ENCODE measurements at regions not wholly inside any gene's neighbourhood (a gene's known extent, or its start where the extent isn't known, plus 50 kb on each side); places are given as distances from the start of the nearest gene placed in this dataset.

GRCh38 chr3:51605938-51606337 is 65.1 kb upstream of the TEX264 start:
- no peak overlapping the region for H3K4ac ChIP-seq (ENCODE audit: low read depth, low read length)
- H3K27me3 ChIP-seq (ENCODE audit: control insufficient read depth, insufficient read depth, low read length): no peaks in the 10 kb centered on the region
- H3K23ac ChIP-seq (ENCODE audit: low read depth, low read length): no peak overlapping the region
- no peak for ATAC-seq (ENCODE audit: low read depth)
- H3K4me2 ChIP-seq (ENCODE audit: low read depth, low read length): no peak overlapping the region
- WGBS, 2 experiments (ENCODE audit: extremely low coverage in 2 of 2, insufficient read length in 1 of 2): 92% methylated on average over 2 of the region's 3 CpGs; no CpG with 5 or more reads in 1 of the 2 experiments
- H2BK15ac ChIP-seq (ENCODE audit: low read depth, low read length): no peak overlapping the region
- no peak overlapping the region for H2AK5ac ChIP-seq (ENCODE audit: low read depth, low read length)
- intact Hi-C loops (cut with micrococcal nuclease) (no loop called here), dilution Hi-C loops (cut with HindIII; ENCODE audit: low sequenced_read_pairs, unreplicated experiment) (no loop called here), in situ Hi-C loops (cut with MboI; ENCODE audit: low sequenced_read_pairs) (no loop called here)
- H2BK120ac ChIP-seq (ENCODE audit: low read depth, low read length): no peak overlapping the region
- no peak overlapping the region for H2AK9ac ChIP-seq (replicated peaks; ENCODE audit: low read depth, low read length, poor library complexity)
- H3K4me1 ChIP-seq (ENCODE audit: control insufficient read depth, insufficient read depth, low read length): no peaks in the 10 kb centered on the region; the same call in 1 of the 2 replicates
- H3K56ac ChIP-seq (ENCODE audit: extremely low read depth, insufficient read depth, low read length): no peak overlapping the region
- H3K9ac ChIP-seq (ENCODE audit: low read depth, low read length): no peak overlapping the region
- H4K20me1 ChIP-seq (ENCODE audit: insufficient read depth, low read length): peaks cover 8% of the 10 kb centered on the region; the same call in 1 of the 2 replicates
- no peak overlapping the region for H4K91ac ChIP-seq (ENCODE audit: insufficient read depth, low read depth, low read length)
- no peak overlapping the region for H4K5ac ChIP-seq (ENCODE audit: low read depth, low read length)
- no peak overlapping the region for H4K8ac ChIP-seq (ENCODE audit: low read depth in 2 of 2, low read length in 2 of 2)
- H2BK20ac ChIP-seq (ENCODE audit: low read depth, low read length): no peak overlapping the region
- no peaks in the 10 kb centered on the region for H3K36me3 ChIP-seq (ENCODE audit: control insufficient read depth, insufficient read depth, low read length)
- no peak for TF ChIP-seq SMC3 (IDR thresholded peaks at IDR 0.05; ENCODE audit: low read depth, low read length)
- no peak for TF ChIP-seq NFE2L2 (IDR thresholded peaks at IDR 0.05; ENCODE audit: low read depth, low read length)
- TF ChIP-seq MAFK (IDR thresholded peaks at IDR 0.05; ENCODE audit: low read depth, low read length): no peak
- no peak for TF ChIP-seq FOS (IDR thresholded peaks at IDR 0.05; ENCODE audit: low read depth, low read length)
- TF ChIP-seq RAD21 (IDR thresholded peaks at IDR 0.05; ENCODE audit: low read length): no peak
- TF ChIP-seq MAZ (IDR thresholded peaks at IDR 0.05; ENCODE audit: borderline replicate concordance, low read depth, low read length): no peak
- no peak for TF ChIP-seq USF2 (IDR thresholded peaks at IDR 0.05; ENCODE audit: low read depth, low read length)
- TF ChIP-seq, protein P1, sequence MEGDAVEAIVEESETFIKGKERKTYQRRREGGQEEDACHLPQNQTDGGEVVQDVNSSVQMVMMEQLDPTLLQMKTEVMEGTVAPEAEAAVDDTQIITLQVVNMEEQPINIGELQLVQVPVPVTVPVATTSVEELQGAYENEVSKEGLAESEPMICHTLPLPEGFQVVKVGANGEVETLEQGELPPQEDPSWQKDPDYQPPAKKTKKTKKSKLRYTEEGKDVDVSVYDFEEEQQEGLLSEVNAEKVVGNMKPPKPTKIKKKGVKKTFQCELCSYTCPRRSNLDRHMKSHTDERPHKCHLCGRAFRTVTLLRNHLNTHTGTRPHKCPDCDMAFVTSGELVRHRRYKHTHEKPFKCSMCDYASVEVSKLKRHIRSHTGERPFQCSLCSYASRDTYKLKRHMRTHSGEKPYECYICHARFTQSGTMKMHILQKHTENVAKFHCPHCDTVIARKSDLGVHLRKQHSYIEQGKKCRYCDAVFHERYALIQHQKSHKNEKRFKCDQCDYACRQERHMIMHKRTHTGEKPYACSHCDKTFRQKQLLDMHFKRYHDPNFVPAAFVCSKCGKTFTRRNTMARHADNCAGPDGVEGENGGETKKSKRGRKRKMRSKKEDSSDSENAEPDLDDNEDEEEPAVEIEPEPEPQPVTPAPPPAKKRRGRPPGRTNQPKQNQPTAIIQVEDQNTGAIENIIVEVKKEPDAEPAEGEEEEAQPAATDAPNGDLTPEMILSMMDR (conservative IDR thresholded peaks at IDR 0.05; ENCODE audit: low read depth, low read length): no peak
- no peak for TF ChIP-seq ELK1 (IDR thresholded peaks at IDR 0.05; ENCODE audit: borderline replicate concordance, low read depth, low read length)
- no peak for TF ChIP-seq RCOR1 (IDR thresholded peaks at IDR 0.05; ENCODE audit: insufficient replicate concordance, low read length)
- no peak for TF ChIP-seq BHLHE40 (IDR thresholded peaks at IDR 0.05; ENCODE audit: low read depth, low read length)
- TF ChIP-seq POLR2A (IDR thresholded peaks at IDR 0.05; ENCODE audit: low read depth, low read length): no peak
- TF ChIP-seq MXI1 (IDR thresholded peaks at IDR 0.05; ENCODE audit: borderline replicate concordance, low read depth, low read length): no peak
- no peak for TF ChIP-seq CEBPB (IDR thresholded peaks at IDR 0.05; ENCODE audit: low read depth, low read length)
- no peak for TF ChIP-seq CHD1 (IDR thresholded peaks at IDR 0.05; ENCODE audit: low read depth, low read length)
- no peak for TF ChIP-seq RFX5 (IDR thresholded peaks at IDR 0.05; ENCODE audit: low read depth, low read length)
- no peak overlapping the region for H3K18ac ChIP-seq (ENCODE audit: low read depth, low read length)
- BruUV-seq (replicated peaks): no TSS peak
- no peaks in the 10 kb centered on the region for H3K9me3 ChIP-seq (ENCODE audit: control insufficient read depth, insufficient read depth, low read length)
- H2AFZ ChIP-seq (replicated peaks; ENCODE audit: low read length, poor library complexity): no peak overlapping the region
- H3K4me3 ChIP-seq (ENCODE audit: insufficient read depth, low read depth, low read length): no peak overlapping the region
- no peak overlapping the region for H3K14ac ChIP-seq (replicated peaks; ENCODE audit: low read depth, low read length)
- no peak overlapping the region for H2BK5ac ChIP-seq (ENCODE audit: low read depth, low read length, poor library complexity, severe bottlenecking)
- no peaks in the 10 kb centered on the region for H3K9me1 ChIP-seq (ENCODE audit: insufficient read depth, low read length)
- DNase-seq: no peak
- ChIA-PET CTCF (no interaction called here), POLR2A (ENCODE audit: unreplicated experiment) (no interaction called here)
- H3K27ac ChIP-seq (ENCODE audit: insufficient read depth, low read length): no peak overlapping the region
- H3K79me1 ChIP-seq (ENCODE audit: low read depth in 1 of 2, low read length in 2 of 2): peaks cover 24 to 41% of the 10 kb centered on the region in 2 experiments; a peak in 3 of 4 replicates

Measured in IMR-90 (cell line).